Naive thymus-derived CD4-positive, alpha-beta T cell (primary cell): ENCODE measurements at regions not wholly inside any gene's neighbourhood (a gene's known extent, or its start where the extent isn't known, plus 50 kb on each side); places are given as distances from the start of the nearest gene placed in this dataset.

Source experiments
- ATAC-seq: fragments of 150-1000 bp; cut with Tn5 transposase; 2 replicates; pipeline ENCODE4 v1.10.0; 2021; ENCODE audit warnings: mild to moderate bottlenecking, moderate library complexity
- CTCF ChIA-PET: fragments of 350-600 bp; sonication (Branson Sonifier 250); formaldehyde crosslinking; loops from one replicate; lab custom pipeline; 2021; ENCODE audit warnings: antibody characterized with exemption; lab: Charles Lee
- POLR2A ChIA-PET: fragments of 350-600 bp; sonication (Branson Sonifier 250); formaldehyde crosslinking; loops from one replicate; lab custom pipeline; 2021; ENCODE audit warnings: antibody characterized with exemption, inconsistent platforms; lab: Charles Lee
- DNase-seq, 9 donors: peaks; one replicate each; pipeline versions ENCODE4 v3.0.0 to v3.0.0-alpha.2; 2020 to 2022; ENCODE audit warnings: mixed read lengths in 1 of 9
- H3K27ac ChIP-seq: one replicate; pipeline ENCODE4 v1.7.0; 2013; ENCODE audit warnings: mild to moderate bottlenecking, low read depth, low read length, moderate library complexity
- H3K27me3 ChIP-seq, 2 donors: one replicate each; pipeline ENCODE4 v1.7.0; 2013; ENCODE audit warnings: low read length in 2 of 2, mild to moderate bottlenecking in 2 of 2, moderate library complexity in 2 of 2; ENCODE audit not compliant: control insufficient read depth in 2 of 2, insufficient read depth in 2 of 2
- H3K36me3 ChIP-seq, 3 experiments: 1 replicate in 2 of 3; 2 replicates in 1 of 3; pipeline ENCODE4 v1.7.0; 2013; ENCODE audit warnings: low read length in 3 of 3, mild to moderate bottlenecking in 3 of 3, moderate library complexity in 1 of 3; ENCODE audit not compliant: insufficient read depth in 3 of 3, control insufficient read depth in 2 of 3
- H3K4me1 ChIP-seq, 2 donors: one replicate each; pipeline ENCODE4 v1.7.0; 2013; ENCODE audit warnings: low read length in 2 of 2, mild to moderate bottlenecking in 2 of 2, moderate library complexity in 1 of 2; ENCODE audit not compliant: control insufficient read depth in 2 of 2, insufficient read depth in 2 of 2
- H3K4me3 ChIP-seq: 2 replicates; pipeline ENCODE4 v1.7.0; 2013; ENCODE audit warnings: mild to moderate bottlenecking, low read length
- H3K9me3 ChIP-seq, 3 experiments: 1 replicate in 2 of 3; 2 replicates in 1 of 3; pipeline ENCODE4 v1.7.0; 2013; ENCODE audit warnings: low read length in 3 of 3; ENCODE audit not compliant: control insufficient read depth in 2 of 3
- H3K27ac Mint-ChIP-seq, 9 donors: one replicate each; pipeline ENCODE4 v1.8.0; 2020 to 2022; ENCODE audit warnings: mixed read lengths in 9 of 9, mild to moderate bottlenecking in 8 of 9, moderate library complexity in 5 of 9, inconsistent platforms in 2 of 9
- H3K27me3 Mint-ChIP-seq, 5 donors: one replicate each; pipeline ENCODE4 v1.8.0; 2021 to 2022; ENCODE audit warnings: mixed read lengths in 5 of 5, mild to moderate bottlenecking in 1 of 5
- H3K36me3 Mint-ChIP-seq, 5 donors: one replicate each; pipeline ENCODE4 v1.8.0; 2020 to 2022; ENCODE audit warnings: mixed read lengths in 5 of 5, mild to moderate bottlenecking in 3 of 5, inconsistent platforms in 1 of 5
- H3K4me1 Mint-ChIP-seq, 7 donors: one replicate each; pipeline ENCODE4 v1.8.0; 2020 to 2022; ENCODE audit warnings: mixed read lengths in 7 of 7, mild to moderate bottlenecking in 3 of 7, inconsistent platforms in 1 of 7
- H3K4me3 Mint-ChIP-seq, 10 donors: one replicate each; pipeline ENCODE4 v1.8.0; 2020 to 2022; ENCODE audit warnings: mild to moderate bottlenecking in 10 of 10, mixed read lengths in 10 of 10, moderate library complexity in 6 of 10, inconsistent platforms in 2 of 10
- H3K9me3 Mint-ChIP-seq, 11 donors: one replicate each; pipeline ENCODE4 v1.8.0; 2020 to 2022; ENCODE audit warnings: mixed read lengths in 11 of 11, mild to moderate bottlenecking in 4 of 11, inconsistent platforms in 1 of 11, moderate library complexity in 1 of 11
- intact Hi-C, 2 donors: fragments of 100-400 bp; cut with micrococcal nuclease; formaldehyde crosslinking; loops; one replicate each; pipeline ENCODE4 v1.15.1; 2023

- Histone ChIP-seq H3K27ac (no peak overlapping the region), H3K27me3 (peaks cover 0 to 3% of the 10 kb centered on the region in 2 donors), H3K36me3 (no peaks in the 10 kb centered on the region), H3K4me1 (no peaks in the 10 kb centered on the region), H3K4me3 (no peak overlapping the region), H3K9me3 (no peaks in the 10 kb centered on the region)
- no peak overlapping the region for H3K4me3 Mint-ChIP-seq
- no peaks in the 10 kb centered on the region for H3K36me3 Mint-ChIP-seq
- POLR2A ChIA-PET: no interaction called here
- peaks cover 0 to 5% (median 0%) of the 10 kb centered on the region in 7 donors for H3K4me1 Mint-ChIP-seq
- no peak for ATAC-seq
- peaks cover 0 to 11% (median 0%) of the 10 kb centered on the region in 11 donors for H3K9me3 Mint-ChIP-seq
- CTCF ChIA-PET: no interaction called here
- no peak for DNase-seq
- intact Hi-C loops: no loop called here
- H3K27me3 Mint-ChIP-seq: peaks cover 14 to 64% (median 42%) of the 10 kb centered on the region in 5 donors
- H3K27ac Mint-ChIP-seq: no peak overlapping the region
These were observed 91.9 kb upstream of the LDAH start for GRCh38 chr2:20914771-20915170.

- Histone ChIP-seq H3K27me3 (peaks cover 0 to 3% of the 10 kb centered on the region in 2 donors), H3K36me3 (no peaks in the 10 kb centered on the region), H3K4me1 (no peaks in the 10 kb centered on the region), H3K9me3 (no peaks in the 10 kb centered on the region), H3K27ac (no peak overlapping the region), H3K4me3 (no peak overlapping the region)
- Mint-ChIP-seq H3K27me3 (peaks cover 15 to 62% (median 43%) of the 10 kb centered on the region in 5 donors), H3K27ac (no peak overlapping the region), H3K9me3 (peaks cover 0 to 11% (median 0%) of the 10 kb centered on the region in 11 donors), H3K4me3 (no peak overlapping the region), H3K4me1 (peaks cover 0 to 5% (median 0%) of the 10 kb centered on the region in 7 donors), H3K36me3 (no peaks in the 10 kb centered on the region)
- CTCF ChIA-PET: no interaction called here
- ATAC-seq: no peak
- intact Hi-C loops: no loop called here
- POLR2A ChIA-PET: no interaction called here
- no peak for DNase-seq
These were observed 91.2 kb upstream of the LDAH start for GRCh38 chr2:20914087-20914486.

- Histone ChIP-seq H3K27me3 (no peaks in the 10 kb centered on the region), H3K27ac (no peak overlapping the region), H3K9me3 (no peaks in the 10 kb centered on the region), H3K4me3 (no peak overlapping the region), H3K36me3 (no peaks in the 10 kb centered on the region), H3K4me1 (no peaks in the 10 kb centered on the region)
- ChIA-PET POLR2A (no interaction called here), CTCF (no interaction called here)
- H3K27ac Mint-ChIP-seq: peak overlapping the region in 1 of 9 donors; percentile 9
- H3K4me3 Mint-ChIP-seq: no peak overlapping the region
- ATAC-seq (no peak), DNase-seq (no peak)
- H3K36me3 Mint-ChIP-seq: no peaks in the 10 kb centered on the region
- intact Hi-C loops: no loop called here
- H3K4me1 Mint-ChIP-seq: peaks cover 0 to 5% (median 0%) of the 10 kb centered on the region in 7 donors
- peaks cover 15 to 63% (median 43%) of the 10 kb centered on the region in 5 donors for H3K27me3 Mint-ChIP-seq
- peaks cover 0 to 11% (median 0%) of the 10 kb centered on the region in 11 donors for H3K9me3 Mint-ChIP-seq
These were observed 90.6 kb upstream of the LDAH start for GRCh38 chr2:20913491-20913890.

GRCh38 chr2:20900052-20900636, 77.2 kb upstream of the LDAH start:
- Mint-ChIP-seq H3K4me1 (no peaks in the 10 kb centered on the region), H3K4me3 (no peak overlapping the region), H3K27me3 (peaks cover 7 to 39% (median 34%) of the 10 kb centered on the region in 5 donors), H3K27ac (no peak overlapping the region), H3K9me3 (peaks cover 0 to 5% (median 0%) of the 10 kb centered on the region in 11 donors), H3K36me3 (no peaks in the 10 kb centered on the region)
- ChIA-PET POLR2A (no interaction called here), CTCF (no interaction called here)
- Histone ChIP-seq H3K27ac (no peak overlapping the region), H3K4me1 (no peaks in the 10 kb centered on the region), H3K27me3 (peaks cover 3 to 4% of the 10 kb centered on the region in 2 donors), H3K4me3 (no peak overlapping the region), H3K9me3 (no peaks in the 10 kb centered on the region), H3K36me3 (no peaks in the 10 kb centered on the region)
- intact Hi-C loops: no loop called here
- DNase-seq (no peak), ATAC-seq (no peak)

- Mint-ChIP-seq H3K36me3 (no peaks in the 10 kb centered on the region), H3K27me3 (peaks cover 13 to 55% (median 40%) of the 10 kb centered on the region in 5 donors), H3K4me1 (no peaks in the 10 kb centered on the region), H3K4me3 (no peak overlapping the region), H3K9me3 (peaks cover 0 to 22% (median 5%) of the 10 kb centered on the region in 11 donors), H3K27ac (no peak overlapping the region)
- no peak overlapping the region for H3K4me3 ChIP-seq
- intact Hi-C loops: no loop called here
- ATAC-seq: no peak
- H3K27me3 ChIP-seq: peaks cover 3 to 4% of the 10 kb centered on the region in 2 donors
- H3K4me1 ChIP-seq: no peaks in the 10 kb centered on the region
- no peak for DNase-seq
- no peaks in the 10 kb centered on the region for H3K36me3 ChIP-seq
- H3K27ac ChIP-seq: no peak overlapping the region
- H3K9me3 ChIP-seq: no peaks in the 10 kb centered on the region
- POLR2A ChIA-PET: no interaction called here
- CTCF ChIA-PET: no interaction called here
These were observed 75.1 kb upstream of the LDAH start for GRCh38 chr2:20897874-20898453.

- no peak for ATAC-seq
- POLR2A ChIA-PET: no interaction called here
- Histone ChIP-seq H3K4me3 (no peak overlapping the region), H3K36me3 (no peaks in the 10 kb centered on the region), H3K27ac (no peak overlapping the region), H3K4me1 (no peaks in the 10 kb centered on the region), H3K9me3 (no peaks in the 10 kb centered on the region), H3K27me3 (peaks cover 3 to 4% of the 10 kb centered on the region in 2 donors)
- intact Hi-C loops: no loop called here
- H3K27me3 Mint-ChIP-seq: peaks cover 19 to 64% (median 49%) of the 10 kb centered on the region in 5 donors
- H3K36me3 Mint-ChIP-seq: no peaks in the 10 kb centered on the region
- peaks cover 0 to 23% (median 5%) of the 10 kb centered on the region in 11 donors for H3K9me3 Mint-ChIP-seq
- no peak for DNase-seq
- H3K27ac Mint-ChIP-seq: no peak overlapping the region
- no peaks in the 10 kb centered on the region for H3K4me1 Mint-ChIP-seq
- CTCF ChIA-PET: no interaction called here
- no peak overlapping the region for H3K4me3 Mint-ChIP-seq
These were observed 74.1 kb upstream of the LDAH start for GRCh38 chr2:20897047-20897446.

GRCh38 chr2:20884829-20885228, 61.9 kb upstream of the LDAH start:
- Histone ChIP-seq H3K36me3 (no peaks in the 10 kb centered on the region), H3K9me3 (no peaks in the 10 kb centered on the region), H3K27me3 (no peaks in the 10 kb centered on the region), H3K27ac (no peak overlapping the region), H3K4me1 (no peaks in the 10 kb centered on the region), H3K4me3 (no peak overlapping the region)
- Mint-ChIP-seq H3K4me3 (no peak overlapping the region), H3K4me1 (no peaks in the 10 kb centered on the region), H3K27ac (no peak overlapping the region), H3K36me3 (no peaks in the 10 kb centered on the region), H3K27me3 (peaks cover 0 to 11% (median 4%) of the 10 kb centered on the region in 5 donors), H3K9me3 (peaks cover 0 to 10% (median 0%) of the 10 kb centered on the region in 11 donors)
- no peak for ATAC-seq
- DNase-seq: no peak
- ChIA-PET POLR2A (no interaction called here), CTCF (no interaction called here)
- intact Hi-C loops: no loop called here
